RPMI7951 (cell line): ENCODE measurements at regions not wholly inside any gene's neighbourhood (a gene's known extent, or its start where the extent isn't known, plus 50 kb on each side); places are given as distances from the start of the nearest gene placed in this dataset.

ENCODE experiments used
- DNase-seq: peaks from one replicate; pipeline ENCODE4 v3.0.0-alpha.2; 2012; ENCODE audit warnings: low read depth

GRCh38 chr4:1542516-1543320 is 136.5 kb upstream of the NKX1-1 start:
- DNase-seq: no peak

- no peak for DNase-seq
These were observed 135.9 kb upstream of the NKX1-1 start for GRCh38 chr4:1542226-1542490.

GRCh38 chr4:1541449-1542225 is 135.4 kb upstream of the NKX1-1 start:
- DNase-seq: no peak

- DNase-seq: peak; percentile 10
These were observed 134.5 kb upstream of the NKX1-1 start for GRCh38 chr4:1540601-1541375.

DNA sequence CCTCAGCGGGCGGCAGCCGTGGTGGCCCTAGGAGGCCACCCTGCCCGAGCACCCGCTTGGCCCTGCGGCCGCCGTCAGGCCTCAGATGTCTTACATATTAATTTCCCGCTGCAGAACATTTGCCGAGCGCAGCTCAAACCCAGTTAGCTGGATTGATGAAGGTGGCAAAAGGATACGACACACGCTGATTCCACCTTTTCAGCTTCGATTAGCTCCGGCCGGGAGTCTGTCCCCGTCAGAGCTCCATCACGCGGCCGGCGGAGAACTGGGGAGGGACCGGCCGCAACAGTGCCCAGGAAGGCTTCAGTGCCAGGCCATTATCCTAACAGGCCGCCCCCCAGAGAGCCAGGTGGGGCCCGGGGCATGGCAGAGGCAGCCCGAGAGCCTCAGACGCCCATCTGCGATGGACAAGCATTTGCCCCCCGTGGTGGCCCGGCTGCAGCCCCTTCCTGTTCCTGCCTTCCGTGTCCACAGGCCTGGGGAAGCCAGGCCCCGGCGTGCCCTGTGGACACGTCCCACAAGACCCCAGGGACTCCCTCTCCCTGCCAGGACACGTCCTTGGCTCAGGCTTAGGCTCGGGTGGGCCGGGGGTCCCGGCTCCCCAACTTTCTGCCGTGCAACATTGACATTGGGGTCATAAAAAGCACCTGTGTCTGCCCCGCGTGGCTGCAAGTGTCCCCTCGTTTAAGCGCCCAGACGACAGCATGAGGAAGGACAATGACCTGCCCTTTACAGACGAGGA is 133.8 kb upstream of the NKX1-1 start:
- no peak for DNase-seq

GRCh38 chr4:1538941-1539772 is 132.9 kb upstream of the NKX1-1 start:
- DNase-seq: no peak

DNA sequence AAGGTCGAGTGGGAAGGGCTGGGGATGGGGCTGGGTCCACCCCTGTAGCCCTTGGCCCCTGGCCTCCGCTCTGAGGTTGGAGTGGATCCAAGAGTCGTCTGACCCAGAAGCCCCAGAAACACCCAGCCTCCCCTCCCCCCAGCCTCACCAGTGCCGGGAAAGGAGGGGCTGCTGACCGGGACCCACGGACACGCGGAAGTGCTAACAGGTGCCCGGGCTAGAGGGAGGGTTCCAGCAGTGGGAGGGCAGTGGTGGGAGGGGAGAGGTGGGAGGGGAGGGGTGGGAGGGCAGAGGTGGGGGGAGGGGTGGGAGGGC is 131.8 kb upstream of the NKX1-1 start:
- no peak for DNase-seq

- no peak for DNase-seq
These were observed 131.3 kb upstream of the NKX1-1 start for GRCh38 chr4:1537410-1538095.

DNA sequence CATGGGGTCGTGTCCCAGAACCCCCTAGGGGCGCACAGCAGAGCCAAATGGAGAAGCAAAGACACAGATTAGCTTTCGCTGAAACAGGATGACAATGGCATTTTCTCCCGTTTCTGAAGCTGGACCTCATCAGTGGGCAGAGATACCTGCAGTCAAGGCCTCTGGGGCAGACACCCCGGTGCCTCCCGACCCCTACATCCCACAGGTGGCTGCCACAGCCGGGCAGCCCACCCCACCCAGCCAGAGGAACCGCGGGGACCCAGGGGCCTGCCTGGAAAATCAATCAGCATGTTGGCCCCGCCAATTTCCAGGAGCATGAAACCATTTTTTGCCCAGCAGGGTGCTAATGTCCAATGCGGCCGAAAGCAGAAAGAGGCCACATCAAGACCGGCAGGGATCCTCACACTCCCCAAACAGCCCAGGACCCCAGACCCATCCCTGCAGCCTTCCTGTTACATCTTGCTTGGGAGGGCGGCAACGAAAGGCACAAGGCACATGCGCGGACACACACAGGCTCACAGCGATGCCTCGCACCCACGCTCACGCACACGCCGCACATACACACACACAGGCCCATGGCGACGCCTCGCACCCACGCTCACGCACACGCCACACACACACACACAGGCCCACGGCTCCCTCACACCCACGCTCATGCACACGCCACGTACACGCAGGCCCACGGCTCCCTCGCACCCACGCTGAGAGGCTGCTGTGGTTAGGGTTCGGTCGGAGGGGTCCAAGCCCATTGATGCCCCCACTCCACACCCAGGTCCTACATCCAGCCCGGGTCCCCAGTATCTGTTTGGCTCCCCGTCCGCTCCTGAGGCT is 130.6 kb upstream of the NKX1-1 start:
- no peak for DNase-seq

GRCh38 chr4:1535926-1536578 is 129.8 kb upstream of the NKX1-1 start:
- DNase-seq: no peak

DNA sequence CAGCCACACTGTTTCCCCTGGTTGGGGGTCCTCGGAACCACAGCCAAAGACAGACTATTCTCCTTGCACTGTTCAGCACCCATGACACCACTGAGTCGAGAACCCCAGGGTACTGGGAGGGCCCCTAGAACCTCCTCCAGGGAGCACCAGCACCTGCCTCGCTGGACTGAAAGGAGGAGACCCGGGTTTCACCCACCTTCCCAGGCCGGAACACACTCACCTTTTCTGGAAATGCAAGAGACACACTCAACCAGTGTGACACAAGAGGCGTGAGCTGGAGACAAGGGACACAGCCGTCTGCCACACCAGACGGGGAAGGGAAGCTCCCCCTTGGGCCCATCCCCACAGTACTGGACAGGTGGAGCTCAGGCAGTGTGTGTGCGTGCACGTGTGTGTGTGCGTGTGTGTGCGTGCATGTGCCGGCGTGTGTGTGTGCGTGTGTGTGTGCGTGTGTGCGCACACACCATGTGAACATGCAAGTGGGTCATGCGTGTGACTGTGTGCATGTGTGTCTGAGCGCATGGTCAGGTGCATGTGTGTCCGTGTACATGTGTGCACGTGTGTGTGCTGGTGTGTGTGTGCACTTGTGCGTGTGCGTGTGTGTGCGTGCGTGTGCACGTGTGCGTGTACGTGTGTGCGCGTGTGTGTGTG is 128.8 kb upstream of the NKX1-1 start:
- DNase-seq: no peak

- DNase-seq: no peak
These were observed 128.0 kb upstream of the NKX1-1 start for GRCh38 chr4:1534095-1534872.

DNA sequence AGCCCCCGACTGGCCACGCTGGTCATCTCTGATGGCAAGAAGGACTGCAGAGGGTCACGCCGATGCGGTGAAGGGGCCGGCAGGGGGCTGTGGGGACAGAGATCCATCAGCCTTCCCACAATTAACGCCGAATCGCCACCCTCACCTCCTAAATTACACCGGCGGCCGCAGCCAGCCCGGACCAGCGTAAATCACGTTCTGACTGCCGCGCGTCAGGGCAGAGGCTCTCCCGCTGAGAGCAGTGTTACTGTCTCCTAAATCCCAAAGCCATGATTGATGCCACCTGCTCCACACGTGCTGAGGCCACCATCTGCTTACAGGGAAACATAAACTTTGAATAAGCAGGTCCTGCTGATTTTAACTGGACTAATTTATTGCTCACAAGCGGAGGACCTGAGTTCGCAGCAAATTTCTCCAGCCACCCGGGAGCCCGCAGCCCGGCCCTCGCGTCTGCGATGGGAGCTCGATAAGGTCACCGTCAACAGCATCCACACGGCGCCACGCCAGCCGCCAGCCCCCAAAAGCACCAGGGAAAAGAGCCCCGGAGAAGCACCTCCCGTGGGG is 127.3 kb upstream of the NKX1-1 start:
- DNase-seq: no peak

GRCh38 chr4:1532549-1533395 is 126.5 kb upstream of the NKX1-1 start:
- DNase-seq: no peak

GRCh38 chr4:1531683-1532548 is 125.7 kb upstream of the NKX1-1 start:
- DNase-seq: no peak

DNA sequence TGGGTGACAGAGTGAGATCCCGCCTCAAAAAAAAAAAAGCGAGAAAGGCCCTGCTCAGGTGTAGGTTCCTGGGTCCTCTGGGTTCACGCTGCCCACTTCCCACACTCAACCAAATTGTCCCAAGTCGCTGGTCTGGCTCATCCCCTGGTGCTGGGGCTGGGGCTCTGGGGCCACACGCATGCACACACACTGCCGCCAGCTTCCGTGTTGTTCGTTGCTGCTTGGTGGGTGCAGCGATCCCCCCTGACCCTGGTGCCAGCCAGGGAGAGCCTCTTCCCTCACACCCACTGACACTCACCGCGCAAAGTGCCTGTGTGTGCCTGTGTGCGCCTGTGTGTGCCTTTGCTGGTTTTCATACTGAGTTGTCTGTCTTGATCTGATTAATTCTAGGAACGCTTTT is 124.1 kb upstream of the NKX1-1 start:
- no peak for DNase-seq
